K562 (cell line): ENCODE measurements at regions not wholly inside any gene's neighbourhood (a gene's known extent, or its start where the extent isn't known, plus 50 kb on each side); places are given as distances from the start of the nearest gene placed in this dataset.
"Not testable (repeated sequence)": the region's sequence is repeated elsewhere in the genome, so short reads cannot be mapped to it uniquely, and the experiment has no call there.

Experiments used
- ATAC-seq: fragments of 200-7000 bp; cut with Tn5 transposase; 3 replicates; pipeline ENCODE4 v1.9.1; 2020; ENCODE audit warnings: moderate library complexity
- BruUV-seq: library from RNA; stranded (reverse); fragments of 400-500 nt; replicated peaks from 2 replicates; lab custom pipeline; 2021; lab: Mats Ljungman, UMichigan
- CTCF ChIA-PET: fragments of 300-600 bp; formaldehyde crosslinking; extraction: SDS; loops from one replicate; lab custom pipeline; 2021; ENCODE audit warnings: low intra/inter-chr PET ratio; lab: Yijun Ruan, JAX
- POLR2A ChIA-PET: fragments of 300-600, 350-650 bp; sonication (Branson Sonifier 250); formaldehyde crosslinking; extraction: SDS; loops from one replicate; lab custom pipeline; 2021; ENCODE audit warnings: antibody characterized with exemption, inconsistent platforms; lab: Yijun Ruan, JAX
- DNase-seq, 4 experiments: peaks; one replicate each; pipeline versions ENCODE4 v3.0.0 to v3.0.0-alpha.2; 2011 to 2018; ENCODE audit warnings: low spot score in 3 of 4, mixed read lengths in 3 of 4; ENCODE audit errors: extremely low read depth in 1 of 4
- FAIRE-seq: peaks from 2 replicates; lab custom pipeline; 2011; peaks lifted over from hg19 to GRCh38; lab: Jason Lieb, UNC
- H2AFZ ChIP-seq: 2 replicates; pipeline ENCODE4 v1.6.0; 2011; ENCODE audit warnings: low read depth, low read length, control low read depth, inconsistent platforms
- H3K27ac ChIP-seq: fragments of 200-600 bp; 3 replicates; pipeline ENCODE4 v1.8.0; 2011; ENCODE audit warnings: low read depth, mild to moderate bottlenecking, control low read depth, inconsistent platforms, low read length, moderate library complexity, mixed read lengths; ENCODE audit errors: extremely low read depth
- H3K27me3 ChIP-seq, 2 experiments: fragments of 300-600 bp in 1 of 2; 2 replicates in 1 of 2; 3 replicates in 1 of 2; pipeline versions ENCODE4 v1.6.0 to v1.8.0; 2011; ENCODE audit warnings: inconsistent platforms in 2 of 2, low read length in 2 of 2, mild to moderate bottlenecking in 1 of 2, mixed read lengths in 1 of 2, moderate library complexity in 1 of 2; ENCODE audit not compliant: control insufficient read depth in 2 of 2, insufficient read depth in 2 of 2
- H3K36me3 ChIP-seq: fragments of 300-600 bp; 3 replicates; pipeline ENCODE4 v1.8.0; 2011; ENCODE audit warnings: mild to moderate bottlenecking, low read length, inconsistent platforms; ENCODE audit not compliant: control insufficient read depth, insufficient read depth
- H3K4me1 ChIP-seq, 2 experiments: fragments of 200-600 bp in 1 of 2; replicated peaks in 1 of 2; 2 replicates in 1 of 2; 3 replicates in 1 of 2; pipeline versions ENCODE4 v1.5.1 to v1.8.0; 2011; ENCODE audit warnings: inconsistent platforms in 2 of 2, low read length in 2 of 2, mild to moderate bottlenecking in 1 of 2, mixed read lengths in 1 of 2, moderate library complexity in 1 of 2; ENCODE audit not compliant: control insufficient read depth in 2 of 2, insufficient read depth in 2 of 2
- H3K4me2 ChIP-seq: 2 replicates; pipeline ENCODE4 v1.6.1; 2011; ENCODE audit warnings: low read length, control low read depth, inconsistent platforms, mixed read lengths; ENCODE audit not compliant: insufficient read depth
- H3K4me3 ChIP-seq: fragments of 200-600 bp; sonication (generic), shearing (Covaris generic); 2 replicates; pipeline ENCODE4 v1.5.1; 2016; ENCODE audit warnings: control low read depth, inconsistent platforms
- H3K79me2 ChIP-seq: fragments of 200-600 bp; 3 replicates; pipeline ENCODE4 v1.8.0; 2011; ENCODE audit warnings: low read length, inconsistent platforms; ENCODE audit not compliant: control insufficient read depth, insufficient read depth
- H3K9ac ChIP-seq, 2 experiments: 2 replicates each; pipeline versions ENCODE4 v1.6.0 to v1.6.1; 2011; ENCODE audit warnings: low read depth in 2 of 2, low read length in 2 of 2, control low read depth in 1 of 2, inconsistent platforms in 1 of 2, mild to moderate bottlenecking in 1 of 2, mixed read lengths in 1 of 2; ENCODE audit not compliant: insufficient read depth in 1 of 2
- H3K9me1 ChIP-seq: one replicate; pipeline ENCODE4 v1.6.0; 2011; ENCODE audit warnings: inconsistent platforms, mild to moderate bottlenecking, low read length, moderate library complexity; ENCODE audit not compliant: control insufficient read depth, insufficient read depth
- H3K9me3 ChIP-seq: replicated peaks from 2 replicates; pipeline ENCODE4 v1.5.1; 2011; ENCODE audit warnings: low read depth, low read length, inconsistent platforms; ENCODE audit not compliant: control insufficient read depth, insufficient read depth
- H4K20me1 ChIP-seq: replicated peaks from 2 replicates; pipeline ENCODE4 v1.6.1; 2011; ENCODE audit warnings: low read length, inconsistent platforms, mixed read lengths; ENCODE audit not compliant: control insufficient read depth, insufficient read depth
- NR1H2 ChIP-seq: sonication (generic); formaldehyde crosslinking; IDR thresholded peaks from 2 replicates; pipeline ENCODE4 v1.4.0; 2020; ENCODE audit warnings: mild to moderate bottlenecking, missing genetic modification reagents
- USF2 ChIP-seq: sonication (generic); formaldehyde crosslinking; IDR thresholded peaks from 2 replicates; pipeline ENCODE4 v1.5.0; 2020; ENCODE audit warnings: missing genetic modification reagents
- WGBS: fragments of 100-300 bp; shearing (Covaris generic); methylation state at CpG from one replicate; pipeline ENCODE4 v1.1.6; 2016; ENCODE audit warnings: low coverage, mixed read lengths; ENCODE audit not compliant: insufficient coverage; ENCODE audit errors: missing lambda C conversion rate; 5-methylcytosine and 5-hydroxymethylcytosine counted together
- in situ Hi-C: fragments of 300-500 bp; cut with MboI; formaldehyde crosslinking; loops from 4 replicates; pipeline ENCODE4 v1.15.0; 2018; ENCODE audit warnings: inconsistent platforms, mixed read lengths
- intact Hi-C: fragments of 100-400 bp; cut with micrococcal nuclease; formaldehyde crosslinking; loops from 2 replicates; pipeline ENCODE4 v1.14.2; 2022

- Histone ChIP-seq H4K20me1 (no peaks in the 10 kb centered on the region), H3K9ac (no peak overlapping the region), H3K36me3 (no peaks in the 10 kb centered on the region), H3K9me1 (no peaks in the 10 kb centered on the region), H3K4me3 (no peak overlapping the region), H3K27ac (no peak overlapping the region), H3K4me2 (no peak overlapping the region), H3K27me3 (no peaks in the 10 kb centered on the region), H2AFZ (no peak overlapping the region), H3K9me3 (no peaks in the 10 kb centered on the region), H3K4me1 (no peaks in the 10 kb centered on the region), H3K79me2 (no peaks in the 10 kb centered on the region)
- ChIA-PET POLR2A (no interaction called here), CTCF (no interaction called here)
- in situ Hi-C loops = no loop called here
- WGBS = 0% methylated on average over 5 of the region's 5 CpGs
- no peak for TF ChIP-seq NR1H2
- TF ChIP-seq USF2 (CRISPR knock-in tag) = no peak
- BruUV-seq = no TSS peak
- no peak for FAIRE-seq
- DNase-seq = no peak
- ATAC-seq = no peak
- intact Hi-C loops = no loop called here
Observed at GRCh38 chr18:45343365-45343764, 271.9 kb upstream of the SLC14A2 start.

- H3K36me3 ChIP-seq, POLR2A ChIA-PET, intact Hi-C loops, CTCF ChIA-PET, H3K9me1 ChIP-seq, H3K27ac ChIP-seq, H2AFZ ChIP-seq, H3K9ac ChIP-seq, BruUV-seq, in situ Hi-C loops, H3K9me3 ChIP-seq, H3K79me2 ChIP-seq, DNase-seq, H4K20me1 ChIP-seq, H3K27me3 ChIP-seq, FAIRE-seq, H3K4me1 ChIP-seq, ATAC-seq, H3K4me3 ChIP-seq, H3K4me2 ChIP-seq: not testable (repeated sequence)
- WGBS = 0% methylated on average over 6 of the region's 6 CpGs
Observed at GRCh38 chr18:45344680-45345079, 270.6 kb upstream of the SLC14A2 start.
